HEK293 (cell line): ENCODE measurements at regions not wholly inside any gene's neighbourhood (a gene's known extent, or its start where the extent isn't known, plus 50 kb on each side); places are given as distances from the start of the nearest gene placed in this dataset.
"Not testable (repeated sequence)": the region's sequence is repeated elsewhere in the genome, so short reads cannot be mapped to it uniquely, and the experiment has no call there.

Source experiments
- CTCF ChIA-PET: fragments of 350-600 bp; formaldehyde crosslinking; extraction: SDS; loops from one replicate; lab custom pipeline; 2021; ENCODE audit warnings: antibody characterized with exemption; lab: Yijun Ruan, JAX
- POLR2A ChIA-PET: fragments of 300-600 bp; formaldehyde crosslinking; extraction: SDS; loops from one replicate; lab custom pipeline; 2020; ENCODE audit warnings: antibody characterized with exemption, inconsistent platforms; lab: Yijun Ruan, JAX
- H3K27ac ChIP-seq: fragments of 200-500 bp; sonication (Bioruptor generic); 2 replicates; pipeline ENCODE4 v1.5.1; 2014; ENCODE audit warnings: low read depth, low read length, control low read depth, inconsistent platforms; ENCODE audit errors: extremely low read depth
- H3K36me3 ChIP-seq, 2 experiments: fragments of 200-500 bp in 1 of 2; sonication (Bioruptor generic) in 1 of 2; 1 replicate in 1 of 2; 2 replicates in 1 of 2; pipeline ENCODE4 v1.5.1; 2014 to 2017; ENCODE audit warnings: inconsistent platforms in 2 of 2, low read length in 2 of 2; ENCODE audit not compliant: control insufficient read depth in 2 of 2, insufficient read depth in 1 of 2
- H3K4me1 ChIP-seq: fragments of 200-500 bp; sonication (Bioruptor generic); 2 replicates; pipeline ENCODE4 v1.5.1; 2014; ENCODE audit warnings: mild to moderate bottlenecking, low read length, inconsistent platforms; ENCODE audit not compliant: control insufficient read depth, insufficient read depth
- H3K4me3 ChIP-seq: 2 replicates; pipeline ENCODE4 v1.5.1; 2011; ENCODE audit warnings: low read depth, mild to moderate bottlenecking, control low read depth, low read length, moderate library complexity
- H3K9me3 ChIP-seq: fragments of 200-500 bp; sonication (Bioruptor generic); 2 replicates; pipeline ENCODE4 v1.5.1; 2014; ENCODE audit warnings: low read depth, low read length, inconsistent platforms; ENCODE audit not compliant: control insufficient read depth, insufficient read depth
- REST ChIP-seq: fragments of 450-650 bp; formaldehyde crosslinking; IDR thresholded peaks from 2 replicates; pipeline ENCODE4 v1.5.1; 2016; ENCODE audit warnings: missing biosample characterization, missing genetic modification characterization
- ZBTB11 ChIP-seq: fragments of 450-650 bp; formaldehyde crosslinking; conservative IDR thresholded peaks from 2 replicates; pipeline ENCODE4 v1.5.1; 2016; ENCODE audit warnings: low read depth, missing biosample characterization, missing genetic modification characterization
- ZNF140 ChIP-seq: fragments of 450-650 bp; formaldehyde crosslinking; IDR thresholded peaks from 2 replicates; pipeline ENCODE4 v1.5.1; 2016; ENCODE audit warnings: missing biosample characterization, missing genetic modification characterization
- ZNF394 ChIP-seq: fragments of 450-650 bp; formaldehyde crosslinking; IDR thresholded peaks from 2 replicates; pipeline ENCODE4 v1.5.1; 2016; ENCODE audit warnings: missing biosample characterization, missing genetic modification characterization, mild to moderate bottlenecking, moderate library complexity, borderline replicate concordance
- ZNF426 ChIP-seq: fragments of 450-650 bp; formaldehyde crosslinking; IDR thresholded peaks from 2 replicates; pipeline ENCODE4 v1.5.1; 2017; ENCODE audit warnings: missing biosample characterization, missing genetic modification characterization, mild to moderate bottlenecking, inconsistent platforms, moderate library complexity
- ZNF518A ChIP-seq: fragments of 450-650 bp; formaldehyde crosslinking; conservative IDR thresholded peaks from 2 replicates; pipeline ENCODE4 v1.5.1; 2016; ENCODE audit warnings: low read depth, missing biosample characterization, missing genetic modification characterization
- ZNF555 ChIP-seq: fragments of 450-650 bp; formaldehyde crosslinking; conservative IDR thresholded peaks from 2 replicates; pipeline ENCODE4 v1.5.1; 2017; ENCODE audit warnings: missing biosample characterization, mild to moderate bottlenecking, missing genetic modification characterization, inconsistent platforms
- ZNF560 ChIP-seq: fragments of 450-650 bp; formaldehyde crosslinking; IDR thresholded peaks from 2 replicates; pipeline ENCODE4 v1.5.1; 2017; ENCODE audit warnings: missing biosample characterization, missing genetic modification characterization, borderline replicate concordance
- ZNF623 ChIP-seq: fragments of 450-650 bp; formaldehyde crosslinking; IDR thresholded peaks from 2 replicates; pipeline ENCODE4 v1.5.1; 2016; ENCODE audit warnings: missing biosample characterization, missing genetic modification characterization
- ZXDB ChIP-seq: fragments of 450-650 bp; formaldehyde crosslinking; IDR thresholded peaks from 2 replicates; pipeline ENCODE4 v1.5.1; 2016; ENCODE audit warnings: missing biosample characterization, missing genetic modification characterization

- TF ChIP-seq ZNF560 (tag by site-specific recombination): peak; percentile 61
- TF ChIP-seq ZNF518A (tag by site-specific recombination): peak; percentile 68; the same call in 1 of the 2 replicates
- 0 out of 2 replicates have a peak, but pooled peaks have one; percentile 41 for TF ChIP-seq ZXDB (tag by site-specific recombination)
- TF ChIP-seq REST (tag by site-specific recombination): 0 out of 2 replicates have a peak, but pooled peaks have one; percentile 24
- TF ChIP-seq ZNF623 (tag by site-specific recombination): peak; percentile 29; the same call in 1 of the 2 replicates
- peak; percentile 33; the same call in 1 of the 2 replicates for TF ChIP-seq ZNF394 (tag by site-specific recombination)
- TF ChIP-seq ZNF140 (tag by site-specific recombination): peak; percentile 12; the same call in 1 of the 2 replicates
- peak; percentile 45 for TF ChIP-seq ZNF426 (tag by site-specific recombination)
- peak; percentile 54 for TF ChIP-seq ZNF555 (tag by site-specific recombination)
- peak; percentile 56; the same call in 1 of the 2 replicates for TF ChIP-seq ZBTB11 (tag by site-specific recombination)
- TF ChIP-seq, all 188 proteins: peak for 10; not testable (repeated sequence) for 178
- POLR2A ChIA-PET, H3K4me1 ChIP-seq, H3K27ac ChIP-seq, CTCF ChIA-PET, H3K9me3 ChIP-seq, H3K4me3 ChIP-seq, H3K36me3 ChIP-seq: not testable (repeated sequence)
Measured at GRCh38 chr1:188752027-188752426, 1725.6 kb downstream of the BRINP3 start.

GRCh38 chr1:188757747-188758146, 1719.9 kb downstream of the BRINP3 start:
- H3K27ac ChIP-seq, H3K4me1 ChIP-seq, H3K4me3 ChIP-seq, CTCF ChIA-PET, H3K9me3 ChIP-seq, H3K36me3 ChIP-seq, POLR2A ChIA-PET: not testable (repeated sequence)
